Nephron (organoid): ENCODE measurements at regions not wholly inside any gene's neighbourhood (a gene's known extent, or its start where the extent isn't known, plus 50 kb on each side); places are given as distances from the start of the nearest gene placed in this dataset.

ENCODE experiments used
- H3K27ac Mint-ChIP-seq, 3 experiments: 2 replicates each; pipeline ENCODE4 v1.8.0; 2020; ENCODE audit warnings: mixed read lengths in 3 of 3, mild to moderate bottlenecking in 2 of 3, moderate library complexity in 1 of 3
- H3K27me3 Mint-ChIP-seq: 2 replicates; pipeline ENCODE4 v1.8.0; 2021; ENCODE audit warnings: low read depth, mild to moderate bottlenecking, moderate library complexity, mixed read lengths
- H3K36me3 Mint-ChIP-seq: 2 replicates; pipeline ENCODE4 v1.8.0; 2020; ENCODE audit warnings: low read depth, mixed read lengths
- H3K4me1 Mint-ChIP-seq: 2 replicates; pipeline ENCODE4 v1.8.0; 2020; ENCODE audit warnings: mixed read lengths
- H3K4me3 Mint-ChIP-seq, 3 experiments: 2 replicates each; pipeline ENCODE4 v1.8.0; 2020; ENCODE audit warnings: mild to moderate bottlenecking in 3 of 3, mixed read lengths in 3 of 3, moderate library complexity in 2 of 3
- H3K9me3 Mint-ChIP-seq: 2 replicates; pipeline ENCODE4 v1.8.0; 2020; ENCODE audit warnings: mixed read lengths
- CTCF ChIP-seq, 3 experiments: fragments of 200-600 bp; sonication (generic); IDR thresholded peaks; one replicate each; pipeline ENCODE4 v1.5.0; 2021; ENCODE audit warnings: antibody characterized with exemption in 3 of 3; ENCODE audit not compliant: unreplicated experiment in 3 of 3

GRCh38 chr2:234835738-234836137 is 116.1 kb upstream of the SH3BP4 start:
- Mint-ChIP-seq H3K36me3 (no peaks in the 10 kb centered on the region), H3K27ac (peak overlapping the region in 1 of 3 experiments; percentile 4), H3K27me3 (peaks cover 6% of the 10 kb centered on the region), H3K9me3 (no peaks in the 10 kb centered on the region), H3K4me3 (no peak overlapping the region), H3K4me1 (peaks cover 27% of the 10 kb centered on the region)
- no peak for TF ChIP-seq CTCF (IDR thresholded peaks at IDR 0.05; ENCODE audit: unreplicated experiment in 3 of 3)

- Mint-ChIP-seq H3K4me1 (peaks cover 15% of the 10 kb centered on the region), H3K27me3 (peaks cover 6% of the 10 kb centered on the region), H3K9me3 (no peaks in the 10 kb centered on the region), H3K36me3 (no peaks in the 10 kb centered on the region), H3K4me3 (no peak overlapping the region), H3K27ac (peak overlapping the region in 1 of 3 experiments; percentile 17)
- TF ChIP-seq CTCF (IDR thresholded peaks at IDR 0.05; ENCODE audit: unreplicated experiment in 3 of 3) = no peak
Observed at GRCh38 chr2:234834228-234834923, 117.4 kb upstream of the SH3BP4 start.

- peaks cover 14% of the 10 kb centered on the region for H3K4me1 Mint-ChIP-seq
- peaks cover 6% of the 10 kb centered on the region for H3K27me3 Mint-ChIP-seq
- H3K36me3 Mint-ChIP-seq = no peaks in the 10 kb centered on the region
- no peak overlapping the region for H3K27ac Mint-ChIP-seq
- H3K4me3 Mint-ChIP-seq = no peak overlapping the region
- TF ChIP-seq CTCF (IDR thresholded peaks at IDR 0.05; ENCODE audit: unreplicated experiment in 3 of 3) = no peak
- H3K9me3 Mint-ChIP-seq = no peaks in the 10 kb centered on the region
Observed at GRCh38 chr2:234830853-234831252, 121.0 kb upstream of the SH3BP4 start.

- H3K36me3 Mint-ChIP-seq = no peaks in the 10 kb centered on the region
- peak overlapping the region in 1 of 3 experiments; percentile 14 for H3K27ac Mint-ChIP-seq
- H3K27me3 Mint-ChIP-seq = peaks cover 3% of the 10 kb centered on the region
- peaks cover 21% of the 10 kb centered on the region for H3K4me1 Mint-ChIP-seq
- no peak overlapping the region for H3K4me3 Mint-ChIP-seq
- no peak for TF ChIP-seq CTCF (IDR thresholded peaks at IDR 0.05; ENCODE audit: unreplicated experiment in 3 of 3)
- no peaks in the 10 kb centered on the region for H3K9me3 Mint-ChIP-seq
Observed at GRCh38 chr2:234829074-234829455, 122.8 kb upstream of the SH3BP4 start.

GRCh38 chr2:234828382-234829073 is 123.3 kb upstream of the SH3BP4 start:
- Mint-ChIP-seq H3K4me3 (no peak overlapping the region), H3K27ac (no peak overlapping the region), H3K27me3 (peaks cover 3% of the 10 kb centered on the region), H3K4me1 (peaks cover 21% of the 10 kb centered on the region), H3K36me3 (no peaks in the 10 kb centered on the region), H3K9me3 (no peaks in the 10 kb centered on the region)
- no peak for TF ChIP-seq CTCF (IDR thresholded peaks at IDR 0.05; ENCODE audit: unreplicated experiment in 3 of 3)
